ENCODE measurements at regions not wholly inside any gene's neighbourhood (a gene's known extent, or its start where the extent isn't known, plus 50 kb on each side); places are given as distances from the start of the nearest gene placed in this dataset.

GRCh38 chr18:2381539-2381938 is 189.8 kb downstream of the METTL4 start:
- H3K27me3 Mint-ChIP-seq, result no peaks in the 10 kb centered on the region
- H3K9me3 Mint-ChIP-seq, result no peaks in the 10 kb centered on the region
- no peak for DNase-seq (ENCODE audit: extremely low spot score, unreplicated experiment)
- no peaks in the 10 kb centered on the region for H3K36me3 Mint-ChIP-seq
- no peak for TF ChIP-seq CTCF (conservative IDR thresholded peaks at IDR 0.05)
- no peak overlapping the region for H3K4me3 Mint-ChIP-seq
- no peaks in the 10 kb centered on the region for H3K4me1 Mint-ChIP-seq (ENCODE audit: unreplicated experiment)
- no peak overlapping the region for H3K27ac Mint-ChIP-seq

- H3K27me3 Mint-ChIP-seq, result no peaks in the 10 kb centered on the region
- TF ChIP-seq CTCF (conservative IDR thresholded peaks at IDR 0.05), result no peak
- DNase-seq (ENCODE audit: extremely low spot score, unreplicated experiment), result no peak
- no peaks in the 10 kb centered on the region for H3K36me3 Mint-ChIP-seq
- H3K4me3 Mint-ChIP-seq, result no peak overlapping the region
- no peak overlapping the region for H3K27ac Mint-ChIP-seq
- no peaks in the 10 kb centered on the region for H3K4me1 Mint-ChIP-seq (ENCODE audit: unreplicated experiment)
- H3K9me3 Mint-ChIP-seq, result no peaks in the 10 kb centered on the region
Observed at GRCh38 chr18:2387588-2387987, 183.7 kb downstream of the METTL4 start.

DNA sequence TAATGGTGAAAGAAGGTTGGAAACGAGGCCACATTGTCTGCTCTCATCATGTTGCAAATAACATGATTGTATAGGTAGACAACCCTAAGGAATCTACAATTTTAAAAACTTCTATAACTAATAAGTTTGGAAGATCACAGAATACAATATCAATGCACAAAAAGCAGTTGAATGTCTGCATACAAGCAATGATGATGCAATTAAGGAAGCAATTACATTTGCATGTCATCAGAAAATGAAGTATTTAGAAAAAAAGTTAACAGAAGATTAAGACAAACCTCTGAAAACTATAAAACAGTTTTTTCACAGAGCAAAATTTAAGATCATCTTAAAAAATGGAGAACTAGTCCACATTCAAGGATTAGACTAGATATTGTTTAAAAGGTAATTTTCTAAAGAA is 181.1 kb downstream of the METTL4 start:
- Mint-ChIP-seq H3K27me3 (no peaks in the 10 kb centered on the region), H3K4me3 (no peak overlapping the region), H3K9me3 (no peaks in the 10 kb centered on the region), H3K27ac (no peak overlapping the region), H3K36me3 (no peaks in the 10 kb centered on the region), H3K4me1 (ENCODE audit: unreplicated experiment) (no peaks in the 10 kb centered on the region)
- TF ChIP-seq CTCF (conservative IDR thresholded peaks at IDR 0.05), result no peak
- DNase-seq (ENCODE audit: extremely low spot score, unreplicated experiment), result no peak

GRCh38 chr18:2391470-2391869 is 179.8 kb downstream of the METTL4 start:
- TF ChIP-seq CTCF (conservative IDR thresholded peaks at IDR 0.05), result no peak
- Mint-ChIP-seq H3K4me1 (ENCODE audit: unreplicated experiment) (no peaks in the 10 kb centered on the region), H3K4me3 (no peak overlapping the region), H3K27me3 (no peaks in the 10 kb centered on the region), H3K36me3 (no peaks in the 10 kb centered on the region), H3K9me3 (no peaks in the 10 kb centered on the region), H3K27ac (no peak overlapping the region)
- DNase-seq (ENCODE audit: extremely low spot score, unreplicated experiment), result no peak

DNA sequence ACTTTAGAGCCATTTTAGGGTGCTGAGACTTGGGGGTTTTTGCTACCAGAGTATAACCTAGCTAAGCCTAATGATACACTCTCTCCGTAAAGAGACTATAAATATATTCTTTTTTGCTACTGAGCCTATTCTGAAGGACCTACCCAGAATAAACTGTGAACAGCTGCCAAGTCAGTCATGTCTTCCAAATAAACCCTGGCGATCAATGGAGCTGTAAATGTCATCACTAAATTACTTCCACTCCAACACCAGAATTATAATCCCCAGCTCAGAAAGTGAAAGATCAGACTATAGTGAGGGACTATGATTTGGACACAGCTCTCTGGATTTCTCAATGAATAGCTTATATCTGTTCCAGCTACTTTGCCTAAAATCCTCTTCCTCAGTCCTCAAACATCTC is 178.9 kb downstream of the METTL4 start:
- TF ChIP-seq CTCF (conservative IDR thresholded peaks at IDR 0.05), result no peak
- H3K27ac Mint-ChIP-seq, result no peak overlapping the region
- DNase-seq (ENCODE audit: extremely low spot score, unreplicated experiment), result no peak
- H3K4me3 Mint-ChIP-seq, result no peak overlapping the region
- H3K36me3 Mint-ChIP-seq, result no peaks in the 10 kb centered on the region
- no peaks in the 10 kb centered on the region for H3K9me3 Mint-ChIP-seq
- H3K4me1 Mint-ChIP-seq (ENCODE audit: unreplicated experiment), result no peaks in the 10 kb centered on the region
- no peaks in the 10 kb centered on the region for H3K27me3 Mint-ChIP-seq

GRCh38 chr18:2394684-2395083 is 176.6 kb downstream of the METTL4 start:
- Mint-ChIP-seq H3K36me3 (no peaks in the 10 kb centered on the region), H3K9me3 (no peaks in the 10 kb centered on the region), H3K27me3 (no peaks in the 10 kb centered on the region), H3K4me3 (no peak overlapping the region), H3K27ac (no peak overlapping the region), H3K4me1 (ENCODE audit: unreplicated experiment) (no peaks in the 10 kb centered on the region)
- DNase-seq (ENCODE audit: extremely low spot score, unreplicated experiment), result no peak
- TF ChIP-seq CTCF (conservative IDR thresholded peaks at IDR 0.05), result no peak
